HG02870 (cell line): ENCODE measurements at regions not wholly inside any gene's neighbourhood (a gene's known extent, or its start where the extent isn't known, plus 50 kb on each side); places are given as distances from the start of the nearest gene placed in this dataset.

ENCODE experiments used
- ATAC-seq: cut with Tn5 transposase; IDR thresholded peaks from one replicate; pipeline ENCODE4 v1.9.1; 2021; ENCODE audit warnings: mild to moderate bottlenecking, moderate library complexity; ENCODE audit not compliant: unreplicated experiment

DNA sequence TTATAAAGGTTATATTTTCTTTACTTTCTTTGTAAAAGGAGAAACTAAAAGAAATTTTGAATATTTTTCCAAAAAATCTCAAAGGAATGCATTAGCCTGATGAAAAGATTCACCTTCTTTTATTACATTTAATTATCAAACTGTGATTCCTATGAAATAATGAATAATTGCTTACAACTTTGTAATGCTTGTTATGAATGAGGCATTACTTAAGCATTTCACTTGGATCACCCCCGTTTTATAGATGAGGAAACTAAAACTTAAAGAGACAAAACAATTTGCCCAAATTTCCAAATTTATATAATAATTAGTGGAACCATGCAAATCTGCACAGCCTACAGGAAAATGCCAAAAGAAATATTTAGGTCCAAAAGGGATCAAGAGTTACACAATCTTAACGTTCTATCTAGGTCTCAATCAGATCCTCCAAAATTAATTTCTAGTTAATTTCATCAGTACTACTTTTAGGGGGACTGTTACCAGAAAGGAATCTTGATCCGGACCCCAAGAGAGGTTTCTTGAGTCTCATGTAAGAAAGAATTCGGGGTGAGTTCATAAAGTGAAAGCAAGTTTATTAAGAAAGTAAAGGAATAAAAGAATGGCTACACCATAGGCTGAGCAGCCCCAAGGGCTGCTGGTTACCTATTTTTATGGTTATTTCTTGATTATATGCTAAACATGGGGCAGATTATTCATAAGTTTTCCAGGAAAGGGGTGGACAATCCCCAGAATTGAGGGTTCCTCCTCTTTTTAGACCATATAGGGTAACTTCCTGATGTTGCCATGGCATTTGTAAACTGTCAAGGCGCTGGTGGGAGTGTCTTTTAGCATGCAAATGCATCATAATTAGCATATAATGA is 288.0 kb downstream of the ADGB start:
- no peak for ATAC-seq

DNA sequence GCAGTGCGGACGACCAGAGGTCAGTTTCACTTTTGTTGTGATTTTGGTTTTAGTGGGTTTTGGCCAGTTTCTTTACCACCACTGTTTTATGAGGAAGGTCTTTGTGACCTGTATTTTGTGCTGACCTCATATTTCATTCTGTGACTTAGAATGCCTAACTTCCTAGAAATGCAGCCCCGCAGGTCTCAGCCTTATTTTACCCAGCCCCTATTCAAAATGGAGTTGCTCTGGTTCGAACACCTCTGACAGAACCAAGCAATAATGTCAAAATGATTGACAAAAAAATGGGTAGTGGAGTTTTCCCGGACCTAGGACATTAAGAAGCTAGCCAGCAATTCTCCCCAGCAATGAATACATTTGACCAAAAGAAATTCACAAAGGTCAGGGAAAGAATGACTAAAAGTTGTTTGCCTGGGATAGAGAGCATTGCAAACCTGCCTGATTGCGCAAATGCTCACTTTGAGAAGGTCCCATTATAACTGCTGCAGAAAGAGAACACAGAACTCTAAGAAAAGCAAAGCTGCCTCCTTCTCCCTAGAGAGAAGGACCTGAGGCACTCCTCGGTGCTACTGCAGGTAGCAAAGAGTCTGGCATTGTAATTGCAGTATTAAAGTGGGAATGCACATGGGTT is 288.8 kb downstream of the ADGB start:
- no peak for ATAC-seq

DNA sequence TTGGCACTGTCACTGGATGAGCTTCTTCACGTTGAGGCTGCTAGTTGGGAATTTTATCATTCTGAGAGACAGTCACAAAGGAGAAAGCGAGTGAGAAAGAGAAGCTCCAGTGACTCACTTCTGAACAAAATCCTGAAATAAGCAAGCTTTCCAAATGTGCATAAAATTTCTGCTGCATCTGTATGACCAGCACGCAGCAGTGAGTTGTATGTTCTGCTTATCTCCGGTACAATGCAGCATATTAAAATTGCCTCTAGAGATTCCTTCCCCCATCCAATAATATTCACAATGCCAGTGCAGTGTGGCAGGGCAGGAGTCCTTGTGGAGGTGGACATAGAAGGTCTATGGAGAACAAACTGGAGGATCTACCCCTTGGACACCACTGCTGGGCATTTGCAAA is 290.5 kb downstream of the ADGB start:
- ATAC-seq: no peak

DNA sequence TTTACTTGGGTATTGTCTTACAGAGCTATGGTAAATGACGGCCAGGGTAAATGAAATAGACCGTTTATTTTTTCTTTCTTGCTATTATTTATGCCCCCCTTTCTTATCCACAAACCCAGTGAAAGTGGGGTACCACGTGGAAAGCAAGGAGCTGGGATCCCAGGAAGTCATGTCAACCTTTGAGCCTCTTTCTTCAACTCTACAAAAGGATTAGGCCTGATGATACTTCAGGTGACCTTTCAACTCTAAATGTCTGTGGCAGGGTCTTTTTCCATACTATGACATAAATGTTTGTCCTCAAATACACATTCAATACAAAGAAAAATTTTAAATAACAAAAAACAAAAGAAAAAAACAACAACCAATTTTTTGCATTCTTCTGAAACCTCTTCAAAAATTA is 291.4 kb downstream of the ADGB start:
- no peak for ATAC-seq

DNA sequence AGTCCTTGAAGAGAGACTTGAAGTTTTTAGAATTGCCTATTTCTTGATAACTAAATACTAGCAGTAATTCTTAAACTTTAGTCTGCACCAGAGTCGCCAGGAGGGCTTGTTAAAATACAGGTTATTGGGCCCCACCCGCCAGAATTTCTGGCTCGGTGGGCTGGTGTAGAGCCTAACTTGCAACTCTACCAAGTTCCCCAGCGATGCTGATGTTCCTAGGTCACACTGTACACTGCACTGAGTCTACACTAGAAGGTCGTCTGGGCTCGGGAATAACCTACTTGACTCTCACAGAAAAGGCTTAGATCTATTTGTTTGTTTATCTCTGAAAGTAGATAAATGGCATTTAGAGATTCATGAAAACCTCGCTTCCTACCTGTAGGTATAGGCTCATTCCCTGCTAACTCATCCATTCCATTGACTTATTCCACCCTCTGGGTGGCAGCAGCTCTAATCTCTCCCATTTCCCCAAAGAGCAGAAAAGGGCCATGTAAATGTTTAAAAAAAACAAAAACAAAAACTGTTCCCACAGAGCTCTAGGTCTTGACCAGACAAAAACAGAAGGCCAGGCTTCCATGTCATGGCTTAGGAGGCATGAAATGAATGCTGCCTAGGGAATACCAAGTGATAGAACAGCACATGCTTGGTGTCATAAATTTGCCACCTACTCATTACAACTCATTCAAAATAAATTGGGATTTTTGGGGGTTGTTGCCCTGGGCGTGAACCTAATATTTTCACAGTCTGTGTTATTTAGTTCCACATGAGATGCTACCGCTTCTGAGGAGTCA is 292.1 kb downstream of the ADGB start:
- ATAC-seq: no peak

DNA sequence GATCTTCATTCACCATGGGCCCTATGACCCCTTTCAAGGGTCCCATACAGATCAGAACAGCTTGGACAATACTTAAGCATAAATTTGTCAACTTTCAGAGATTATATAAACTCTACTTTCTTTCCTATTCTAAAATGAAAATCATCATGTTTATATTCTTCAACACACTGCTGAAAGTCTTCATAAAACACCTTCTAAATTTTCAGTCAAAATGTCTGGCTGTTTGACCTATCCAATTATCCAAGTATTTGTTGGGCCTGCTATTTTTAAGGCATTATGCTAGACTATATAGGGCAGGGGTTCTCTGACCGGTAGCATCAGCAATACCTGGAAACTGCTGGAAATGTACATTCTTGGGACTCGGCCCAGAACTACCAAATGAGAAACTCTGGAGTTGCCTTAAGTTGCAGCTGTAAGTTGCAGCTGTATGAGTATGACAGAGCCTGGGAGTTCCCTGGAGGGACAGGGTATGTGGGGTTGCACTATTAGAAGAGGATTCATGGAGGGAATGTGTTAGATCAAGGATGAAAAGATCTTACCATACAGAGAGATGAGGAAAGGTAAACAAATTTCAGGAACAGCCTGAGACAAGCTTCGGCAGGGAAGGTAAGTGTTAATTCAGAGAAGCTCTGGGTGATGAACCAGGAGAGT is 293.0 kb downstream of the ADGB start:
- ATAC-seq: no peak

DNA sequence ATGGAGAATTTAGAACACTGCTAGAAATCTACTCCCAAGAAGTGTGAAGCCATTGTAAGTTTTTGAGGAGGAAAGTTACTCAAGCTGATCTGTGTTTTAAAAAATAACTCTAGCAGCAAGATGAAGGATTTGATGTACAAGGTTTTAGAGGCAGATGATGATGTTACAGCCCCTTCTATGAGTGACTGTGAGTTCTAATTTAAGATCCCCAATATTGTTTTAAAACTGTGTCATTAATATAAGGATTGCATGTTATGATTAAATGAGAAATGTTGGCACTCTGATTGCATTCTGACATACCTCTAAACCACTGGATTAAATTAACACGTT is 293.5 kb downstream of the ADGB start:
- ATAC-seq: no peak

DNA sequence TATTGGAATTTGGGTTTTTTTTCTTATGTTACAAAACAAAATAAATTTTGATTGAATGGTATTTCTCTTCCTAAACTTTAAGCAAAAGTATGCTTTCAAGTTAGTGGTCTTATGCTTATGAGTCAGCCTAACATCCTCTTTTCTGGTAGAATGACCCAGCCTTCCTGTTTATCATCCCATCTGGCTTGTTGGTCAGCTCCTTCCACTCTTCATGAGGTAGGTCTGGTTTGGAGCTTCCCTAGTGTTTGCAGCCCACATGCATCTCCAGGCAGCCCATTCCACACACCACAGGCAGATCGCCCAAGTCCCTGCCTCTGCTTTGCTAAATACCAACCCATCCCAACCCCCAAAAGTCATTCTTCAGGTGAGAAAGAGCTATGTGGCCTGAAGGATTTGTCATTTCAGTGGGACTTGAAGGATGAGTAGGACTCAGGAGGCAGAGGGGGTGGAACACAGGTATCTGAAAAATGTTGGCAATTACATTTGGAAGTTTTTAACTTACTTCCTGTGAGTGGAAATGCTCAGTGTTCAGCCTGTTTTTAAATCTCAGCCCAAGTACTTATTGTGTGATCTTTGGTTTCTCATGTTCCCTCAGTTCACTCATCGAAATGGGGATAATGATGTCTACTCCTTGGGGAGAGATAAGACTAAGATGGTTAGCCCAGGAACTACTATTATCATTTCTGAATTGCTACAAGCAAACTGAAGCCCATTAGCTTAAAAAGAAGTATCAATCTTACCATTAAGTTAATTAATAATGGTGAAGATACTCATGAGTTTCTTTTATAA is 294.0 kb downstream of the ADGB start:
- ATAC-seq: no peak

DNA sequence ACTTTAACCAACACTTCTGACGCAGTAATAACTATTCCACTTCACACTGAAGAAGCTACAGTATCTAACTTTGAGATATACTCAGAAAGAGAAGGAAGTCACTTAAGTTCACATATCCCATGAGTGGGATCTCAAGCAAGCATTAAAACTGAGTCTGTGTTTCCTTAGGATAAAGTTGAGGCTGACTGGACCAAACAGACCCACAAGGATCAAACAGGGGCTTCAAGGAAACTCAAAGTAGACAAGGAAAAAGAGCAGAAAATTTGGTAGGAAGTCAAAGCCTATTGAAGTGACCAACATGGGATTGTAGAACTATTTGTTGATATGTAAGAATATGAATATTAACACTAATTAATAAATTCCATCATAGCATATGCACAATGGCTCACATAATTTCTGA is 294.9 kb downstream of the ADGB start:
- no peak for ATAC-seq

DNA sequence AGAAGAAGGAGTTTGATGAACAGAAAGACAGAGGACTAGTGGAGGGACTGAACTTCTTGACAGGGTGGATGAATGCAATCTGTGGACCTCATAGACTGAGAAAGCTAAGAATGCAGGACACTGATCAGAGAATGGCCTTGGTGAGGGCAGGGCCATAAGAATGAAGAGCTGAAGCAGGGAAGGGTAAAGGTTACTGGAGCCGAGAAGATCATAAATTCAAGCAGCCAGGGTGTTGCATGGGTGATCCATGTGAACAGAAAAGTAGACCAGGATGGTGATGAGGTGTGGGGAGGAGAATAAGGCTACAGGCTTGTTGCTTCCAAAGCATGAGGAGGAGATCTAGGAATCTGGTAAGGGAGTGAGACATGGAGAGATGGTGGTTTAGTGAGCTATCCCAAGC is 295.9 kb downstream of the ADGB start:
- no peak for ATAC-seq

DNA sequence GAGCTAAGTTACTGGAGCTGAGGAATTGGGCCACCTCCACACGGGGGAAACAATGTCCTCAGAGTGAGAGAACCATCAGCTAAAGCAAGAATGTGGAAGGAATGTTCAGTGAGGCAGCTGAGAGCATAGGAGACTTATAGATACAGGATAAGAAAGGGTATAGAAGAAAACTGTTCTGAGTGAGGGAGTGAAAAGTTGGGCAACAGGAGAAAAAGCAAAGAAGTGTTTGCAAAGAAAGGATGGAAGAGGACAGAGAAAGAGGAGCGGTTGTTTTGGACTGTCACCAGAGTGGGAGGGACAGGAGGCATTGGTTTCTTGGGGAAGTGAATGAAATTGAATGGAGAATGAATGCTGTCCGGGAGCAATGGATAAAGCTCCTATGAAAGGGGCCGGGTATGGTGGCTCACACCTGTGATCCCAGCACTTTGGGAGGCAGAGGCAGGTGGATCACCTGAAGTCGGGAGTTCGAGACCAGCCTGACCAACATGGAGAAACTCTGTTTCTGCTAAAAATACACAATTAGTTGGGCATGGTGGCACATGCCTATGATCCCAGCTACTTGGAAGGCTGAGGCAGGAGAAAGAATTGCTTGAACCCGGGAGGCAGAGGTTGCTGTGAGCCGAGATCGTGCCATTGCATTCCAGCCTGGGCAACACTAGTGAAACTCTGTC is 296.5 kb downstream of the ADGB start:
- no peak for ATAC-seq

DNA sequence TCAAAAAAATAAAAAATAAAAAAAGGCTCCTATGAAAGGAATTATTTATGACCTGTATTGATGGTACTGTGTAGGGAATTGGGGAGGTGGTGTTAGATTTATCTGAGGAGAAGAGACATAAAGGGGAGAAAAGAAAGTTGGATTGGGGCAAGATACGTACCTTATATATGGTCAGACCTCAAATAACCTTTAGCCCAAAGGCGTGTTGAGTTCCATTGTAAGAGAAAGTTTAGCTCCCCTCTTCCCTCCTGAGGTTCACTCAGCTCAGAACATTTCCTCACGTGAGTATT is 296.9 kb downstream of the ADGB start:
- ATAC-seq: no peak

DNA sequence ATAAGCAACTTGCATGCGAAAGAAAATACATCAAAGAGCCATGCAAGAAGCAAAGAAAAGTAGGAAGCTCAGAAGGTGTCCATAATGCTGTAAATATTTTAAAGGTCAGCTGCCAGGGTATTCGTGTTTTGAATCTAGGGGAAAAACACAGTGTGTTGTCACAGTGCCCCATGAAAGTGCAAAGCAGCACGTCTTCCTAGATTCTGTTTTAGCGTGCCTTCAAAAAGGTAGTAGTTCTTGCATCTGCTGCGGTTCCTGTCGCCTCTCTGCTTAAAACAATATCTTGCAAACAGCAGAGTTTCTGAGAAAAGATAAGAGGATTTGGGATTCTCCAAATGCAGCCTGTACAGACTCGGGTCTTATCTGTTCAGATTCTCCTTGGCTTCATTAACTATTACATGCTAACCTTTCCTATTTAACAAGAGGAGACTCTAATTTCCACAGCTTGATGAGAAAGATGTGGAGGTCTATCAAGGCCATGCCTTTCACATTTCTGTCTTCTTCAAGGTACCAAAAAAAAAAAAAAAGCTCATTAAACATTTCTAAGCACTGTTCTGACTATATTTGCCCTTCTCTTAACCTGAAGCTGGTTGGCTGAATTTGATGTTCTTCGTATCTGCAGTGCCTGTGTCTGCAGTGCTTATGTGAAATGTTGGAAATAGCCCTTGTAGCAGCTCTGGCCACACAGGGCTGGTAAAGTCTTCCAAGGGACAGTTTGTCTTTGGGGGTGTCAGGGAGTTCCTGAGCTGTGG is 297.5 kb downstream of the ADGB start:
- ATAC-seq: no peak

DNA sequence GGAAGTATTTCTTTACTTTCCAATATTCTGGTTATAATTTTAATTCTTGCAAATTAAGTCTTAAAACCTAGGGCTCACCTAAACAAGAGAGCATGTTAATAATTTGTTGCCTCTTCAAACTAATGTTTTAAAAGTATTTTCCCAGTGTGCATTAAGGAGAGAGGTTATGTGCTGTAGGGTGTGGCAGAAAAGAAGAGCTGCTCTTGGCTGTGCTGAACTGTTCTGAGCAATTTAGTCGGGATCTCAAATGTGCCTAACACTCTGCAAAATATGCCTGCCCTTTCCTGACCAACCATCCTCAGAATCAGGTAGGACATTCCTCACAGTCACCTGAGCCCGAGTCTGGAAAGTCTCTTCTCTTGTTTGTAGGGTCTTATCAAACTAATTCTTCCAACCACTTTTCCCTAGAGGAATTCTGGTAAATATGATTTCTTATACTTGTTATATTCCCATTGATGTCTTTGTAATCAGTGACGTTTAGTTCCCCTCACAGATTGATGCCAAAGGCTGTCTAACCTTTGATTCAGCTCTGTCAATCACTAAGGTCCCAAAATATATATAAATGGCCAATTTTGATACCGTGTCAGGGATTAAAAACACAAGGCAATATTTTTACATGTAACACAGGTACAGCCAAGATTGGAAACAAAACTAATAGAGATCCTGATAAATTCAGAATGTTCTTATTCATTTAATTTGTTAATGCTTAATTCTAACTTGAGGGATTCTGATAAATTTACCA is 298.4 kb downstream of the ADGB start:
- ATAC-seq: no peak

DNA sequence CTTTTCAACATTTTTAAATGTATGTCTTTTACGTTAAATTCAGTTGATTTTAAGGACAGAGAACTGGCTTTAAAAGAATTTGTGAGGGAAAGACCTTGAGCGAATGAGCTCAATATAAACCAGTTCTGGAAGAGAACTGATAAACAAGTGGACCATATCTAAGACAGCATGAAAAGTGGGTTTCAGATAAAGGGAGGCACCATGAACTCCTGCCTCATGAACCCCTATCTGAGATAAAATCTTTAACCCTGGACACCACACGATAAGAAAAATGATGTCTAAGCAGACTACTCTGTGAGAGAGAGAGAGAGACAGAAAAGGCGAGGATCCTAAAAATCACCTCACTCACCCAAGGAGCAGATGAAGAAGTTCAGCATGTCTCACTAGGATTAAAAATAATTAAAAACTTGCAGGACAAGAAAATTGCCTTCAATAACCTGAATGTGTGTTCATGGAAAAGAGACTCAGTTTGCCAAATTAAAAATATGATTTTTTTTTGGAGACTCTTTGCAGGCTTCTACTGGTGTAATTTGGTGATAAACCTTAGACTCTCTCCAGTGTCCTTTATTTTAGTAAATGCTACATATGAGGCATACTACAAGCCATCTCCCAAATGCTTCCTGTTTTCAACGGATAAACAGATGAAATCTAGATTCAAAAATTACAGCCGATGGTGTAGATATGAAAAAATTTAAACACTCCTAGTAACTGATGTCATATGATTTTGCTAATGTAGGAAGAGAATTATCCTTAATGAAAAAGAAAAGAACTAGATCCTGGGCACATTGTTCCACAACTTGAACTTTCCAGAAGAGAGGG is 299.5 kb downstream of the ADGB start:
- no peak for ATAC-seq

DNA sequence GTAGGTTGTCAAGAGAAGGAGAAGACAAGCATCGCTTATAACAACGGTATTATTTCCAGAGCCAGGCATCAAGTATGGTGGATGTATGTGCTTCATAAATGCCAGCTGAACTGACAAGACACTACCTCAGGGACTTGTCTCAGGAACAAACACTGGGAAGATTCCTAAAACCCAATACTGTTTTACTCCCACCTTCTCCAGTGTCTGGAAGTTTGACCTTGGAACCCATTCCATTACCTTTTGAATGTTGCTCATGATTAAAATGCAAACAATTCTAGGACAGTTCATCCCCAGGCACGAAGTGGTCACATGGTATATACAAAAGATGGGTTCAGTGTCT is 300.1 kb downstream of the ADGB start:
- no peak for ATAC-seq

DNA sequence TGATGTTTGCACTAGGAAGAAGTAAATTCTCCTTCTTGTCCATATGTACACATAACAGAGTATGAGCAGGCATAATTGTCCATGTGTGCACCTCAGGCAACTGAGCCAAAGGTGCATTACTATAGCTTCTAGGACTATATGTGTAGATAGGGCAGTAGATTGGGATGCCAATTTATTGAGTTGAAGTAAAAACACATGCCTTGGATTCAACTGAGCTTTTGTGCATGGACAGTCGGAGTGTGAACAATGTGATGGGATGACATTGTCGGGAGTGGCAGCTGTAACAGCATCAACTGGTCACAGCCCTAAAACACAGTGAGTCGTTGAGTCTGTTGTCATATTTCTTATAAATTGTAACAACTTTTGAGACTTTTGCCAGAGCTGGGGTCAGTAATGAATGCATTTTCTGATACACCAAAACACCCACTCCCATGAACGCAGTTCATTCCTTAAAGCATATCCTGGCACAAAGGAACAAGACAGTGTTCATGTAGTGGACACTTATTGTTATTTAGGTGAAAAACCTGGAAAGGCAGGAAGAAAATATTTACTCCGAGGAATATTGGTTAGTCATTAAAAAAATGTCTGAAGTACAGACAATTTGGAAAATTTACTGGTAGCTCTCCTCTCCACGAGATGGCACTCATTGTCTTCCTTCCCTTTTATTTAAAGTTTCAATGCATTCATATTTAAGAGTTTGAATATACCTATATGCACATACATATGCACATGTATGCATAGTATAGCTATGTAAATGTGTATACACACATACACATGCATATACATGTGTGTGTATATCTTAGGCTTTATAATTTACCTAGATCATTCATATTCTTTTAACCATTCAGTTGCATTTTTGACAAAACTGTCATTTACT is 302.0 kb upstream of the STXBP5 start:
- no peak for ATAC-seq
